Testis (tissue), 2 donors: ENCODE measurements at regions not wholly inside any gene's neighbourhood (a gene's known extent, or its start where the extent isn't known, plus 50 kb on each side); places are given as distances from the start of the nearest gene placed in this dataset.

Experiments
- DNase-seq: peaks from one replicate; pipeline ENCODE4 v3.0.0-alpha.2; 2019
- H3K27ac ChIP-seq, 2 donors: fragments of 200-600 bp; sonication (generic); one replicate each; pipeline ENCODE4 v1.5.1; 2019
- H3K27me3 ChIP-seq: fragments of 200-600 bp; sonication (generic); one replicate; pipeline ENCODE4 v1.5.1; 2019
- H3K36me3 ChIP-seq: fragments of 200-600 bp; sonication (generic); one replicate; pipeline ENCODE4 v1.5.1; 2017; ENCODE audit warnings: low read depth; ENCODE audit errors: missing control alignments
- H3K4me1 ChIP-seq: fragments of 200-600 bp; sonication (generic); one replicate; pipeline ENCODE4 v1.5.1; 2019
- H3K4me3 ChIP-seq, 2 donors: fragments of 200-600 bp; sonication (generic); one replicate each; pipeline ENCODE4 v1.5.1; 2017 to 2019
- H3K9me3 ChIP-seq: fragments of 200-600 bp; sonication (generic); one replicate; pipeline ENCODE4 v1.5.1; 2017
- CTCF ChIP-seq, 3 experiments: fragments of 450-650 bp in 2 of 3; fragments of 200-600 bp in 1 of 3; sonication (generic) in 1 of 3; IDR thresholded peaks; one replicate each; pipeline ENCODE4 v1.5.1; 2016 to 2019; ENCODE audit warnings: antibody characterized with exemption in 3 of 3, mild to moderate bottlenecking in 2 of 3, moderate library complexity in 1 of 3
- POLR2A ChIP-seq: fragments of 450-650 bp; IDR thresholded peaks from one replicate; pipeline ENCODE4 v1.6.1; 2017; ENCODE audit warnings: antibody characterized with exemption, mild to moderate bottlenecking, moderate library complexity
- WGBS, 2 donors: methylation state at CpG; one replicate each; pipeline ENCODE4 v1.1.5; 2018; 5-methylcytosine and 5-hydroxymethylcytosine counted together
- intact Hi-C: fragments of 100-400 bp; cut with DNase I; formaldehyde crosslinking; loops from one replicate; pipeline ENCODE4 v1.15.1; 2023; ENCODE audit warnings: low total_unique reads

- Histone ChIP-seq H3K4me3 (no peak overlapping the region), H3K36me3 (no peaks in the 10 kb centered on the region), H3K4me1 (no peaks in the 10 kb centered on the region), H3K27ac (no peak overlapping the region), H3K9me3 (no peaks in the 10 kb centered on the region), H3K27me3 (no peaks in the 10 kb centered on the region)
- TF ChIP-seq POLR2A: no peak
- no peak for TF ChIP-seq CTCF (IDR thresholded peaks at IDR 0.05)
- intact Hi-C loops: no loop called here
- no peak for DNase-seq
- WGBS, 2 donors: 79 to 85% methylated on average over 3 of the region's 3 CpGs
Observed at GRCh38 chr15:96792216-96792615, 461.7 kb downstream of the NR2F2 start.

GRCh38 chr15:96796841-96797240, 466.3 kb downstream of the NR2F2 start:
- Histone ChIP-seq H3K4me3 (no peak overlapping the region), H3K27ac (no peak overlapping the region), H3K9me3 (no peaks in the 10 kb centered on the region), H3K27me3 (no peaks in the 10 kb centered on the region), H3K4me1 (no peaks in the 10 kb centered on the region), H3K36me3 (no peaks in the 10 kb centered on the region)
- TF ChIP-seq POLR2A (no peak), CTCF (IDR thresholded peaks at IDR 0.05) (no peak)
- DNase-seq: no peak
- intact Hi-C loops: no loop called here
- 92 to 93% methylated on average over 11 of the region's 11 CpGs for WGBS, 2 donors

GRCh38 chr15:96801576-96802150, 471.2 kb downstream of the NR2F2 start:
- Histone ChIP-seq H3K4me3 (no peak overlapping the region), H3K9me3 (no peaks in the 10 kb centered on the region), H3K27ac (no peak overlapping the region), H3K4me1 (no peaks in the 10 kb centered on the region), H3K36me3 (no peaks in the 10 kb centered on the region), H3K27me3 (no peaks in the 10 kb centered on the region)
- TF ChIP-seq CTCF (IDR thresholded peaks at IDR 0.05): no peak
- no peak for TF ChIP-seq POLR2A
- intact Hi-C loops: no loop called here
- WGBS, 2 donors: 50 to 63% methylated on average over 14 of the region's 14 CpGs
- no peak for DNase-seq

GRCh38 chr15:96802611-96803255, 472.2 kb downstream of the NR2F2 start:
- 53 to 64% methylated on average over 11 of the region's 11 CpGs for WGBS, 2 donors
- intact Hi-C loops: no loop called here
- TF ChIP-seq POLR2A (no peak), CTCF (IDR thresholded peaks at IDR 0.05) (no peak)

GRCh38 chr15:96804754-96805153, 474.3 kb downstream of the NR2F2 start:
- H3K27ac ChIP-seq: no peak overlapping the region
- no peaks in the 10 kb centered on the region for H3K9me3 ChIP-seq
- H3K4me3 ChIP-seq: no peak overlapping the region
- no peaks in the 10 kb centered on the region for H3K4me1 ChIP-seq
- 78 to 83% methylated on average over 5 of the region's 5 CpGs for WGBS, 2 donors
- no peaks in the 10 kb centered on the region for H3K27me3 ChIP-seq
- TF ChIP-seq POLR2A (no peak), CTCF (IDR thresholded peaks at IDR 0.05) (no peak)
- no peak for DNase-seq
- intact Hi-C loops: no loop called here
- no peaks in the 10 kb centered on the region for H3K36me3 ChIP-seq

More at GRCh38 chr15:96802611-96803255, 472.2 kb downstream of the NR2F2 start:
- Histone ChIP-seq H3K27ac (no peak overlapping the region), H3K27me3 (no peaks in the 10 kb centered on the region), H3K4me3 (no peak overlapping the region), H3K36me3 (no peaks in the 10 kb centered on the region), H3K4me1 (no peaks in the 10 kb centered on the region), H3K9me3 (no peaks in the 10 kb centered on the region)
- DNase-seq: no peak
